ENCODE measurements at regions not wholly inside any gene's neighbourhood (a gene's known extent, or its start where the extent isn't known, plus 50 kb on each side); places are given as distances from the start of the nearest gene placed in this dataset.

- CTCF ChIA-PET, result no interaction called here
- H3K9me3 ChIP-seq (replicated peaks; ENCODE audit: control insufficient read depth, insufficient read depth, low read length), result no peaks in the 10 kb centered on the region; the same call in 2 of the 3 replicates
- H3K36me3 ChIP-seq (ENCODE audit: control insufficient read depth in 2 of 2, insufficient read depth in 2 of 2, low read length in 1 of 2), result no peaks in the 10 kb centered on the region
- H3K4me3 ChIP-seq, result no peak overlapping the region
- in situ Hi-C loops (cut with MboI), result no loop called here
- SMC1A ChIA-PET (ENCODE audit: uncharacterized antibody, unreplicated experiment), result no interaction called here
- no peaks in the 10 kb centered on the region for H3K79me2 ChIP-seq (ENCODE audit: control insufficient read depth, insufficient read depth, low read length)
- WGBS (ENCODE audit: insufficient coverage, insufficient replicate concordance, low lambda C conversion rate, missing lambda C conversion rate), result 0% methylated on average over 1 of the region's 1 CpG
- no peak overlapping the region for H3K4me2 ChIP-seq (ENCODE audit: control insufficient read depth, insufficient read depth)
- H2AFZ ChIP-seq (ENCODE audit: control insufficient read depth, low read depth, low read length), result no peak overlapping the region
- RAD21 ChIA-PET (ENCODE audit: unreplicated experiment), result interaction anchor here (0.5 kb wide), 1 partner anchor 420 kb away, joined by 3 read pairs; no protein-coding TSS in a partner anchor
- H3K27ac ChIP-seq (ENCODE audit: control insufficient read depth, insufficient read depth), result no peak overlapping the region
- no peaks in the 10 kb centered on the region for H3K4me1 ChIP-seq (ENCODE audit: control insufficient read depth, insufficient read depth, low read length)
- H3K27me3 ChIP-seq (replicated peaks in 1 of 2; ENCODE audit: control insufficient read depth in 2 of 2, insufficient read depth in 2 of 2, low read length in 1 of 2), result no peaks in the 10 kb centered on the region
- FAIRE-seq, result no peak
- no peak for DNase-seq (ENCODE audit: low read depth, low spot score)
- POLR2A ChIA-PET, result no interaction called here
- H4K20me1 ChIP-seq (ENCODE audit: control insufficient read depth, insufficient read depth), result no peaks in the 10 kb centered on the region
- BruUV-seq (replicated peaks), result no TSS peak
- no peak for ATAC-seq
- intact Hi-C loops (cut with micrococcal nuclease; ENCODE audit: unreplicated experiment), result no loop called here
- no peak overlapping the region for H3K9ac ChIP-seq (ENCODE audit: control insufficient read depth, insufficient read depth, low read length)
- TF ChIP-seq STAT3 (IDR thresholded peaks at IDR 0.05; ENCODE audit: low read depth, low read length) (no peak), KDM1A (IDR thresholded peaks at IDR 0.05; ENCODE audit: borderline replicate concordance) (no peak), NR2C2 (IDR thresholded peaks at IDR 0.05; ENCODE audit: borderline replicate concordance, control insufficient read depth, insufficient read length, low read depth) (no peak), NBN (IDR thresholded peaks at IDR 0.05) (no peak), HSF1 (IDR thresholded peaks at IDR 0.05; ENCODE audit: low read depth, low read length) (no peak), ZBED1 (IDR thresholded peaks at IDR 0.05; ENCODE audit: borderline replicate concordance) (no peak), CUX1 (IDR thresholded peaks at IDR 0.05; ENCODE audit: insufficient replicate concordance, low read depth, low read length) (no peak), ZNF592 (IDR thresholded peaks at IDR 0.05) (no peak), ZNF207 (IDR thresholded peaks at IDR 0.05; ENCODE audit: borderline replicate concordance) (no peak), NR2C1 (IDR thresholded peaks at IDR 0.05) (no peak), TCF12 (IDR thresholded peaks at IDR 0.05; ENCODE audit: low read depth, low read length) (no peak), RAD21 (IDR thresholded peaks at IDR 0.05; ENCODE audit: insufficient read depth, low read depth, low read length) (no peak)
Observed at GRCh38 chr7:96855691-96856090, 146.0 kb upstream of the SEM1 start.

All from GM12878 (cell line).